ENCODE measurements at regions not wholly inside any gene's neighbourhood (a gene's known extent, or its start where the extent isn't known, plus 50 kb on each side); places are given as distances from the start of the nearest gene placed in this dataset.

DNA sequence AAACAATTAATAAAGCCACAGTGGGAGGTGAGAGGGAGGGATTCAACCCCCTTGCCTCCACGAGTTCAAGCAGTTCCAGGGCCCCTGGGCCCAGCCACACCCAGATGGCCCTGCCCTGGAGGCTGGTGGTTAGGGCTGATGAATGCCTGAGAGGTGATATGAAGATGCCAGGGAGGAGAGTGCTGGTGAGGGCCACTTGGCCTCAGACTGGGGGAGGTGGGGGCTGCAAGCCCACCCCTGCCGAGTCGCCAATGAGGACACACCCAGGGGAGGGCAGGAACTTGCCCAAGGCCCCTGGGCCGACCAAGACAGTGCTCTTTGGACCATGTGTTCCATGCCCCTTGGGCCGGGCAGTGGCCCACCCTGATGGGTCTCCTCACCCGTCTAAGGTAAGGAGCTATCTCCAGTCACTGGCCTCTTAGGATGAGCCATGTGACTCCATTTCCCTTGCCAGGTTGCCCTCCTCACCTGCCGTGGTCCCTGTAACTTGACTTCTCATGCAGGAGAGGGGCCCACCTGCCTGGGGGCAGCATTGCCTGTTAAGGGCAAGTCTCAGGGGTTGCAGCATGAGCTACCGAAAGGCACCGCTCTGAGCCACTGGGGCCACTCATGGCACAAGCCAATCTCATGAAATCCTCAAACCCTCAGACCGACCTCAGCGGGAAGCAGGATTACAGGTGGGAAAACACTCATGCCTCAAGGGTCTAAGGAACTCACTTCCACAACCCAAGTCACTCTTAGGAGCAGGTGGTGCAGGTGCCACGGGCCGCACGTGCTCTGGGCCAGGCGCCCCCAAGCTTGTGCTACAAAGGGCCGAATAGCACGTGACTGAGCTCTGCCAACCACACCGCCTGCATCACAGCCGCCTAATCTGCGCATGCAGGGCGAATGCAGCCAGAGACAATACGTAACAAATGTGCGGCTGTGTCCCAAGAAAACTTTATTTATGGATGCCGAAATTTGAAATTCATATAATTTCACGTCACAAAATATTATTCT lies 147.4 kb upstream of the MLN start:
- TF ChIP-seq, protein P1, sequence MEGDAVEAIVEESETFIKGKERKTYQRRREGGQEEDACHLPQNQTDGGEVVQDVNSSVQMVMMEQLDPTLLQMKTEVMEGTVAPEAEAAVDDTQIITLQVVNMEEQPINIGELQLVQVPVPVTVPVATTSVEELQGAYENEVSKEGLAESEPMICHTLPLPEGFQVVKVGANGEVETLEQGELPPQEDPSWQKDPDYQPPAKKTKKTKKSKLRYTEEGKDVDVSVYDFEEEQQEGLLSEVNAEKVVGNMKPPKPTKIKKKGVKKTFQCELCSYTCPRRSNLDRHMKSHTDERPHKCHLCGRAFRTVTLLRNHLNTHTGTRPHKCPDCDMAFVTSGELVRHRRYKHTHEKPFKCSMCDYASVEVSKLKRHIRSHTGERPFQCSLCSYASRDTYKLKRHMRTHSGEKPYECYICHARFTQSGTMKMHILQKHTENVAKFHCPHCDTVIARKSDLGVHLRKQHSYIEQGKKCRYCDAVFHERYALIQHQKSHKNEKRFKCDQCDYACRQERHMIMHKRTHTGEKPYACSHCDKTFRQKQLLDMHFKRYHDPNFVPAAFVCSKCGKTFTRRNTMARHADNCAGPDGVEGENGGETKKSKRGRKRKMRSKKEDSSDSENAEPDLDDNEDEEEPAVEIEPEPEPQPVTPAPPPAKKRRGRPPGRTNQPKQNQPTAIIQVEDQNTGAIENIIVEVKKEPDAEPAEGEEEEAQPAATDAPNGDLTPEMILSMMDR (IDR thresholded peaks at IDR 0.05): no peak
- TF ChIP-seq EP300 (IDR thresholded peaks at IDR 0.05) (no peak), POLR2A (IDR thresholded peaks at IDR 0.05) (no peak)

Data from tibial nerve (tissue), 4 donors.